ENCODE measurements at regions not wholly inside any gene's neighbourhood (a gene's known extent, or its start where the extent isn't known, plus 50 kb on each side); places are given as distances from the start of the nearest gene placed in this dataset.

- TF ChIP-seq JUN (IDR thresholded peaks at IDR 0.05; ENCODE audit: borderline replicate concordance, insufficient read depth, insufficient read length, low read depth) (no peak), MAX (IDR thresholded peaks at IDR 0.05; ENCODE audit: insufficient read depth, insufficient read length) (no peak)
Measured at GRCh38 chr6:134784336-134784735, 165.6 kb downstream of the ALDH8A1 start.

Measured in endothelial cell of umbilical vein (primary cell).